ENCODE measurements at regions not wholly inside any gene's neighbourhood (a gene's known extent, or its start where the extent isn't known, plus 50 kb on each side); places are given as distances from the start of the nearest gene placed in this dataset.

GRCh38 chr15:95887666-95888390, 442.7 kb upstream of the NR2F2 start (continued):
- TF ChIP-seq CHD7 (IDR thresholded peaks at IDR 0.05; ENCODE audit: insufficient replicate concordance, low read length): no peak
- no peak for TF ChIP-seq FOSL1 (IDR thresholded peaks at IDR 0.05; ENCODE audit: insufficient read depth, low read depth, low read length)
- TF ChIP-seq CBX5 (IDR thresholded peaks at IDR 0.05; ENCODE audit: low read depth, low read length): no peak
- no peak for TF ChIP-seq TCF12 (IDR thresholded peaks at IDR 0.05; ENCODE audit: low read depth, low read length)
- no peak for TF ChIP-seq CHD2 (IDR thresholded peaks at IDR 0.05; ENCODE audit: low read length)

Data from H1 (cell line).